Tibial nerve (tissue), 4 donors: ENCODE measurements at regions not wholly inside any gene's neighbourhood (a gene's known extent, or its start where the extent isn't known, plus 50 kb on each side); places are given as distances from the start of the nearest gene placed in this dataset.

Experiments
- EP300 ChIP-seq, 2 donors: sonication (generic); formaldehyde crosslinking; IDR thresholded peaks; one replicate each; pipeline ENCODE4 v1.6.1; 2017; ENCODE audit warnings: antibody characterized with exemption in 2 of 2, mild to moderate bottlenecking in 1 of 2
- POLR2A ChIP-seq, 2 donors: fragments of 450-650 bp; IDR thresholded peaks; one replicate each; pipeline ENCODE4 v1.6.1; 2017; ENCODE audit warnings: antibody characterized with exemption in 2 of 2, mild to moderate bottlenecking in 2 of 2, moderate library complexity in 2 of 2
- TF ChIP-seq, protein P1 (sequence below), 5 experiments: fragments of 200-600 bp in 3 of 5; fragments of 450-650 bp in 2 of 5; sonication (generic) in 3 of 5; IDR thresholded peaks; one replicate each; pipeline ENCODE4 v1.5.1; 2016 to 2019; ENCODE audit warnings: antibody characterized with exemption in 5 of 5, mild to moderate bottlenecking in 3 of 5, moderate library complexity in 2 of 5

DNA sequence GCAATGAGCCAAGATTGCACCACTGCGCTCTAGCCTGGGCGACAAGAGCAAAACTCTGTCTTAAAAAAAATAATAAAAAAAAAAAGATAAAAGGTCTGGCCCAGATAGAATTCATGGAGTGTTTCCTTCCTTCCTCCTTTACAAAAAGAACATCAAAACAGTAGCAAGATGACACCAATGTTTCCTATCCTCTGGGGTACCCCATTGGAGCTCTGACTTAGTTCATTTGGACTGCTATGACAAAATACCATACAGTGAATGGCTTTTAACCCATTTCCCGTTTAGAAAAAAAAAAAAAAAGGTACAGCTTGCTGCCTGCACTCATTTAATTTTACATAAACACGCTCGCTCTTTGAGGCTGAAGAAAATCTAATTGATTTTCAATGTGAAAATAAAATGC lies 89.9 kb upstream of the PRKX start:
- TF ChIP-seq, protein P1, sequence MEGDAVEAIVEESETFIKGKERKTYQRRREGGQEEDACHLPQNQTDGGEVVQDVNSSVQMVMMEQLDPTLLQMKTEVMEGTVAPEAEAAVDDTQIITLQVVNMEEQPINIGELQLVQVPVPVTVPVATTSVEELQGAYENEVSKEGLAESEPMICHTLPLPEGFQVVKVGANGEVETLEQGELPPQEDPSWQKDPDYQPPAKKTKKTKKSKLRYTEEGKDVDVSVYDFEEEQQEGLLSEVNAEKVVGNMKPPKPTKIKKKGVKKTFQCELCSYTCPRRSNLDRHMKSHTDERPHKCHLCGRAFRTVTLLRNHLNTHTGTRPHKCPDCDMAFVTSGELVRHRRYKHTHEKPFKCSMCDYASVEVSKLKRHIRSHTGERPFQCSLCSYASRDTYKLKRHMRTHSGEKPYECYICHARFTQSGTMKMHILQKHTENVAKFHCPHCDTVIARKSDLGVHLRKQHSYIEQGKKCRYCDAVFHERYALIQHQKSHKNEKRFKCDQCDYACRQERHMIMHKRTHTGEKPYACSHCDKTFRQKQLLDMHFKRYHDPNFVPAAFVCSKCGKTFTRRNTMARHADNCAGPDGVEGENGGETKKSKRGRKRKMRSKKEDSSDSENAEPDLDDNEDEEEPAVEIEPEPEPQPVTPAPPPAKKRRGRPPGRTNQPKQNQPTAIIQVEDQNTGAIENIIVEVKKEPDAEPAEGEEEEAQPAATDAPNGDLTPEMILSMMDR (IDR thresholded peaks at IDR 0.05), result no peak
- TF ChIP-seq POLR2A (IDR thresholded peaks at IDR 0.05) (no peak), EP300 (IDR thresholded peaks at IDR 0.05) (no peak)
